HepG2 (cell line): ENCODE measurements at regions not wholly inside any gene's neighbourhood (a gene's known extent, or its start where the extent isn't known, plus 50 kb on each side); places are given as distances from the start of the nearest gene placed in this dataset.

Experiments
- ELF3 ChIP-seq: IDR thresholded peaks from 2 replicates; pipeline ENCODE4 v1.6.1; 2016; ENCODE audit warnings: missing genetic modification reagents, missing compliant biosample characterization
- FOXA1 ChIP-seq, 2 experiments: fragments of 450-650 bp in 1 of 2; sonication (generic) in 1 of 2; formaldehyde crosslinking in 1 of 2; IDR thresholded peaks; 2 replicates each; pipeline versions ENCODE4 v1.4.0 to v1.6.1; 2016 to 2020; ENCODE audit warnings: missing genetic modification reagents in 1 of 2
- ISX ChIP-seq: sonication (generic); formaldehyde crosslinking; conservative IDR thresholded peaks from 2 replicates; pipeline ENCODE4 v1.5.0; 2020; ENCODE audit warnings: missing genetic modification reagents
- KLF16 ChIP-seq, 2 experiments: sonication (generic) in 1 of 2; formaldehyde crosslinking in 1 of 2; IDR thresholded peaks; 2 replicates each; pipeline versions ENCODE4 v1.6.1 to v1.8.0; 2016 to 2023; ENCODE audit warnings: missing genetic modification reagents in 2 of 2, missing compliant biosample characterization in 1 of 2
- MXD4 ChIP-seq: IDR thresholded peaks from 2 replicates; pipeline ENCODE4 v1.6.1; 2016; ENCODE audit warnings: mild to moderate bottlenecking, missing biosample characterization, missing genetic modification reagents
- RFX5 ChIP-seq: IDR thresholded peaks from 2 replicates; pipeline ENCODE4 v1.6.1; 2011; ENCODE audit warnings: low read depth, low read length, improper control_type of control experiment
- RFXAP ChIP-seq: sonication (generic); formaldehyde crosslinking; IDR thresholded peaks from 2 replicates; pipeline ENCODE4 v1.4.0; 2020; ENCODE audit warnings: missing genetic modification reagents, borderline replicate concordance
- SMC3 ChIP-seq: IDR thresholded peaks from 2 replicates; pipeline ENCODE4 v1.6.1; 2011; ENCODE audit warnings: low read length, improper control_type of control experiment
- TEAD2 ChIP-seq: sonication (generic); formaldehyde crosslinking; IDR thresholded peaks from 2 replicates; pipeline ENCODE4 v1.9.0; 2021; ENCODE audit warnings: missing genetic modification reagents
- WIZ ChIP-seq: sonication (generic); formaldehyde crosslinking; IDR thresholded peaks from 2 replicates; pipeline ENCODE4 v1.5.1; 2020; ENCODE audit warnings: mild to moderate bottlenecking, missing genetic modification reagents
- ZBTB7B ChIP-seq: sonication (generic); formaldehyde crosslinking; IDR thresholded peaks from 2 replicates; pipeline ENCODE4 v1.4.0; 2020; ENCODE audit warnings: missing genetic modification reagents
- ZSCAN25 ChIP-seq: sonication (generic); formaldehyde crosslinking; IDR thresholded peaks from 2 replicates; pipeline ENCODE4 v1.8.0; 2022; ENCODE audit warnings: mild to moderate bottlenecking, missing genetic modification reagents
- TF ChIP-seq, protein P1 (sequence below): sonication (generic); formaldehyde crosslinking; IDR thresholded peaks from 2 replicates; pipeline ENCODE4 v1.8.0; 2022; ENCODE audit warnings: missing genetic modification reagents, low read depth, mild to moderate bottlenecking, borderline replicate concordance
- TF ChIP-seq, protein P2 (sequence below): IDR thresholded peaks from 2 replicates; pipeline ENCODE4 v1.6.1; 2016
- TF ChIP-seq, protein P3 (sequence below): sonication (generic); formaldehyde crosslinking; IDR thresholded peaks from 2 replicates; pipeline ENCODE4 v1.4.0; 2020; ENCODE audit warnings: missing genetic modification reagents
- TF ChIP-seq, protein P4 (sequence below): sonication (generic); formaldehyde crosslinking; IDR thresholded peaks from 2 replicates; pipeline ENCODE4 v1.4.0; 2020; ENCODE audit warnings: missing genetic modification reagents, borderline replicate concordance
- TF ChIP-seq, protein P5 (sequence below): sonication (generic); formaldehyde crosslinking; IDR thresholded peaks from 2 replicates; pipeline ENCODE4 v1.5.0; 2020; ENCODE audit warnings: missing genetic modification reagents
- TF ChIP-seq, protein P6 (sequence below): sonication (generic); formaldehyde crosslinking; IDR thresholded peaks from 2 replicates; pipeline ENCODE4 v1.5.0; 2020; ENCODE audit warnings: mild to moderate bottlenecking, missing genetic modification reagents
- TF ChIP-seq, protein P7 (sequence below): sonication (generic); formaldehyde crosslinking; IDR thresholded peaks from 2 replicates; pipeline ENCODE4 v1.4.0; 2020; ENCODE audit warnings: missing genetic modification reagents

DNA sequence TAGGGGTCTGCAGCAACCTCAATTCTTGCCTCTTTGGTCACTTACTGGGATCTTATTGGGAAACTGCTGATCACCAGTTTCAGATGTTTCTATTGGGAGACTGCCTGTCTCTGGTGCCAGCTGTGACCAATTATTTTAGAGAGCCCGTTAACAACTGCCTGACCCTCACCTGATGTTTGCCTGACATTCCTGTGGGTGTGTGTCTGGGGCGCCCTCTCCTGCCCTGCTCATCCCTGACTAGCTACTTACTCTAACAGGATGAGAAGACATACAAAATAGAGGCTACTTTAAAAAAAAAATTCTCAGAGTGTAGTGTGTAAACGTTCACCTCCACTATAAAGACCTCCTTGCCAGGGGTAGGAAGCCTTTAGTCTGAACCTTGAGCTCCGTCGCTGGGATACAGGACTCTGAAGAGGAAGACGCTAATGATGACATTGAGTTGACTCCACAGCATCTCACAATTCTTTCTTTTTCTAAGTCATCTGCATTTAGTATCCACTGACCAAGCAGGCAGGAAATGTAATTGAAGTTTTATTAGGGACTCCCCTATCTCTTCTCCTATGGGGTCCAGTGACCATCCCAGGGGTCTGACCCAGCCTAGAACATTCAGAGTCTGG, 54.6 kb upstream of the DDR1 start (continued):
- TF ChIP-seq, protein P1, sequence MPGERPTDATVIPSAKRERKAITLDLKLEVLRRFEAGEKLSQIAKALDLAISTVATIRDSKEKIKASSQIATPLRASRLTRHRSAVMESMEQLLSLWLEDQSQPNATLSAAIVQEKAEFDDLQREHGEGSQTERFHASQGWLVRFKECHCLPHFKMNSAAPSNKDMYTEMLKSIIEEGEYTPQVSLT (CRISPR knock-in tag): no peak
- TF ChIP-seq WIZ (CRISPR knock-in tag) (no peak), ZBTB7B (no peak), RFX5 (no peak), ELF3 (peak; percentile 32; the same call in 1 of the 2 replicates), TEAD2 (CRISPR knock-in tag) (no peak), RFXAP (CRISPR knock-in tag) (no peak), ISX (CRISPR knock-in tag) (no peak), SMC3 (peak; percentile 41; the same call in 1 of the 2 replicates), FOXA1 (IDR thresholded peaks at IDR 0.05) (no peak), FOXA1 (CRISPR knock-in tag; IDR thresholded peaks at IDR 0.05) (no peak), MXD4 (CRISPR knock-in tag) (no peak), ZSCAN25 (CRISPR knock-in tag) (no peak), KLF16 (CRISPR knock-in tag; IDR thresholded peaks at IDR 0.05) (no peak)
- TF ChIP-seq, protein P2, sequence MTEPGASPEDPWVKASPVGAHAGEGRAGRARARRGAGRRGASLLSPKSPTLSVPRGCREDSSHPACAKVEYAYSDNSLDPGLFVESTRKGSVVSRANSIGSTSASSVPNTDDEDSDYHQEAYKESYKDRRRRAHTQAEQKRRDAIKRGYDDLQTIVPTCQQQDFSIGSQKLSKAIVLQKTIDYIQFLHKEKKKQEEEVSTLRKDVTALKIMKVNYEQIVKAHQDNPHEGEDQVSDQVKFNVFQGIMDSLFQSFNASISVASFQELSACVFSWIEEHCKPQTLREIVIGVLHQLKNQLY (CRISPR knock-in tag): no peak
- TF ChIP-seq, protein P3, sequence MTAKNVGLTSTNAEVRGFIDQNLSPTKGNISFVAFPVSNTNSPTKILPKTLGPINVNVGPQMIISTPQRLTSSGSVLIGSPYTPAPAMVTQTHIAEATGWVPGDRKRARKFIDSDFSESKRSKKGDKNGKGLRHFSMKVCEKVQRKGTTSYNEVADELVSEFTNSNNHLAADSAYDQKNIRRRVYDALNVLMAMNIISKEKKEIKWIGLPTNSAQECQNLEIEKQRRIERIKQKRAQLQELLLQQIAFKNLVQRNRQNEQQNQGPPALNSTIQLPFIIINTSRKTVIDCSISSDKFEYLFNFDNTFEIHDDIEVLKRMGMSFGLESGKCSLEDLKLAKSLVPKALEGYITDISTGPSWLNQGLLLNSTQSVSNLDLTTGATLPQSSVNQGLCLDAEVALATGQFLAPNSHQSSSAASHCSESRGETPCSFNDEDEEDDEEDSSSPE: no peak
- TF ChIP-seq, protein P4, sequence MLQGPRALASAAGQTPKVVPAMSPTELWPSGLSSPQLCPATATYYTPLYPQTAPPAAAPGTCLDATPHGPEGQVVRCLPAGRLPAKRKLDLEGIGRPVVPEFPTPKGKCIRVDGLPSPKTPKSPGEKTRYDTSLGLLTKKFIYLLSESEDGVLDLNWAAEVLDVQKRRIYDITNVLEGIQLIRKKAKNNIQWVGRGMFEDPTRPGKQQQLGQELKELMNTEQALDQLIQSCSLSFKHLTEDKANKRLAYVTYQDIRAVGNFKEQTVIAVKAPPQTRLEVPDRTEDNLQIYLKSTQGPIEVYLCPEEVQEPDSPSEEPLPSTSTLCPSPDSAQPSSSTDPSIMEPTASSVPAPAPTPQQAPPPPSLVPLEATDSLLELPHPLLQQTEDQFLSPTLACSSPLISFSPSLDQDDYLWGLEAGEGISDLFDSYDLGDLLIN (CRISPR knock-in tag): no peak
- TF ChIP-seq, protein P5, sequence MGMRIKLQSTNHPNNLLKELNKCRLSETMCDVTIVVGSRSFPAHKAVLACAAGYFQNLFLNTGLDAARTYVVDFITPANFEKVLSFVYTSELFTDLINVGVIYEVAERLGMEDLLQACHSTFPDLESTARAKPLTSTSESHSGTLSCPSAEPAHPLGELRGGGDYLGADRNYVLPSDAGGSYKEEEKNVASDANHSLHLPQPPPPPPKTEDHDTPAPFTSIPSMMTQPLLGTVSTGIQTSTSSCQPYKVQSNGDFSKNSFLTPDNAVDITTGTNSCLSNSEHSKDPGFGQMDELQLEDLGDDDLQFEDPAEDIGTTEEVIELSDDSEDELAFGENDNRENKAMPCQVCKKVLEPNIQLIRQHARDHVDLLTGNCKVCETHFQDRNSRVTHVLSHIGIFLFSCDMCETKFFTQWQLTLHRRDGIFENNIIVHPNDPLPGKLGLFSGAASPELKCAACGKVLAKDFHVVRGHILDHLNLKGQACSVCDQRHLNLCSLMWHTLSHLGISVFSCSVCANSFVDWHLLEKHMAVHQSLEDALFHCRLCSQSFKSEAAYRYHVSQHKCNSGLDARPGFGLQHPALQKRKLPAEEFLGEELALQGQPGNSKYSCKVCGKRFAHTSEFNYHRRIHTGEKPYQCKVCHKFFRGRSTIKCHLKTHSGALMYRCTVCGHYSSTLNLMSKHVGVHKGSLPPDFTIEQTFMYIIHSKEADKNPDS (CRISPR knock-in tag): no peak
- TF ChIP-seq, protein P6, sequence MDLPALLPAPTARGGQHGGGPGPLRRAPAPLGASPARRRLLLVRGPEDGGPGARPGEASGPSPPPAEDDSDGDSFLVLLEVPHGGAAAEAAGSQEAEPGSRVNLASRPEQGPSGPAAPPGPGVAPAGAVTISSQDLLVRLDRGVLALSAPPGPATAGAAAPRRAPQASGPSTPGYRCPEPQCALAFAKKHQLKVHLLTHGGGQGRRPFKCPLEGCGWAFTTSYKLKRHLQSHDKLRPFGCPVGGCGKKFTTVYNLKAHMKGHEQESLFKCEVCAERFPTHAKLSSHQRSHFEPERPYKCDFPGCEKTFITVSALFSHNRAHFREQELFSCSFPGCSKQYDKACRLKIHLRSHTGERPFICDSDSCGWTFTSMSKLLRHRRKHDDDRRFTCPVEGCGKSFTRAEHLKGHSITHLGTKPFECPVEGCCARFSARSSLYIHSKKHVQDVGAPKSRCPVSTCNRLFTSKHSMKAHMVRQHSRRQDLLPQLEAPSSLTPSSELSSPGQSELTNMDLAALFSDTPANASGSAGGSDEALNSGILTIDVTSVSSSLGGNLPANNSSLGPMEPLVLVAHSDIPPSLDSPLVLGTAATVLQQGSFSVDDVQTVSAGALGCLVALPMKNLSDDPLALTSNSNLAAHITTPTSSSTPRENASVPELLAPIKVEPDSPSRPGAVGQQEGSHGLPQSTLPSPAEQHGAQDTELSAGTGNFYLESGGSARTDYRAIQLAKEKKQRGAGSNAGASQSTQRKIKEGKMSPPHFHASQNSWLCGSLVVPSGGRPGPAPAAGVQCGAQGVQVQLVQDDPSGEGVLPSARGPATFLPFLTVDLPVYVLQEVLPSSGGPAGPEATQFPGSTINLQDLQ: no peak
- TF ChIP-seq, protein P7, sequence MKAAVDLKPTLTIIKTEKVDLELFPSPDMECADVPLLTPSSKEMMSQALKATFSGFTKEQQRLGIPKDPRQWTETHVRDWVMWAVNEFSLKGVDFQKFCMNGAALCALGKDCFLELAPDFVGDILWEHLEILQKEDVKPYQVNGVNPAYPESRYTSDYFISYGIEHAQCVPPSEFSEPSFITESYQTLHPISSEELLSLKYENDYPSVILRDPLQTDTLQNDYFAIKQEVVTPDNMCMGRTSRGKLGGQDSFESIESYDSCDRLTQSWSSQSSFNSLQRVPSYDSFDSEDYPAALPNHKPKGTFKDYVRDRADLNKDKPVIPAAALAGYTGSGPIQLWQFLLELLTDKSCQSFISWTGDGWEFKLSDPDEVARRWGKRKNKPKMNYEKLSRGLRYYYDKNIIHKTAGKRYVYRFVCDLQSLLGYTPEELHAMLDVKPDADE (CRISPR knock-in tag): no peak
